ENCODE measurements at regions not wholly inside any gene's neighbourhood (a gene's known extent, or its start where the extent isn't known, plus 50 kb on each side); places are given as distances from the start of the nearest gene placed in this dataset.
"Not testable (repeated sequence)": the region's sequence is repeated elsewhere in the genome, so short reads cannot be mapped to it uniquely, and the experiment has no call there.

DNA sequence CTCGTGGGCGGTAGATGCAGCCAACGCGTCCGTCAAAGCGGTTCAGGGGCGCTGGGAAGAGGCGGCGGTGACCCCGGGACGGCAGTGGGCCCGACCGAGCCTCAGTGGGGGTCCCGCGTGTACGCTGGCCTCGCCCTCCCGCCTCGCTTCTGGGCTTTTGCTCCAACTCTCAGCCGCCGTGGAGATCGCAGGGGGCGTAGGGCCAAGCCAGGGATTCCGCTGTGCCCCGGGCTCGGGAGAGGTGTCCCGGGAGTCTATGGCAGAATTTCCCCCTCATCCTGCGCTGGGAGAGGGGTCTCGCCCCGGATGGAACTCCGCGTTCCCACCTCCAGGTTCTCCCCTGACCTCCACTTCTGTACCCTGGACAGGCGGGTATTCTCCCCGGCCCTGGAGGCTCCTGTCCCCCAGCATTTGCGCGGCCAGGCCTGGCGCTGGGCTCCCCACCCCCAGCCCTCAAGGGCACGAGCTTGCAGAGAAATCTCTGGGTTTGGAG, 131.9 kb downstream of the MRPL36 start:
- DNase-seq (ENCODE audit: low read depth) = no peak

DNA sequence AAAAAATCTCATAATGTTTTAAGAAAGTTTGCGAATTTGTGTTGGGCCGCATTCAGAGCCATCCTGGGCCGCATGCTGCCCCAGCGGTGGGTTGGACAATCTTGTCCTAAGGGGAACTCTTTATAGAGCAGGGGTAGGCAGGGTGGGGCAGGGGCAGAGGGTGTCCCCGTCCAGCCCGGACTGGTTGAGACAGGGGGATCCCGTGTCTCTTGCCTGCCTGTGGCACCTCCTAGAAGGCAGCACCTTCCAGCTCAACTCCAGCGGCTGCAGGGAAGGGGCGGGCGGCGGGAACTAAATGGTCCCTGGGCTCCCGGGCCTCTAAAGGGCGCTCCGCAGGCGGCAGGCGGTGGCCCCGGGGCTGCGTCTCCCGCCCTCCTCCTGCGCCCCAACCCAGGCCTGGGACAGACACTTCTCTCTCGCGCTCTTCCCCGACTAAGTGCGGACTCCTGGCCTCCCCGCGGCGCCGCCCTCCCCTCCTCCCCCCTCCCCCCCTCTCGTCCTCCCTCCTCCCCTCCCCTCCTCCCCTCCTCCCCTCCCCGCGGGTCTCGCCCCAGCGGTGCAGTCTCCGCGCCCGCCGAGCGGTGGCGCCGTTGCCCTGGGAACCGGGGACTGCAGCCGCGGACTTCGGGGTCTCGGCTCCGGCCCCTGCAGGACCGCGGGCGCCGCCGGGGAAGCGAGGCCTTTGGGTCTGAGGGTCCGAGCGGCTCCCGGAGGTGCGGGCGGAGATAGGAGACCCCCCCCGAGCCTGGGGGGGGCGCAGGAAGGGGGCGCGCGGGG, 132.6 kb downstream of the MRPL36 start:
- DNase-seq (ENCODE audit: low read depth) = no peak

DNA sequence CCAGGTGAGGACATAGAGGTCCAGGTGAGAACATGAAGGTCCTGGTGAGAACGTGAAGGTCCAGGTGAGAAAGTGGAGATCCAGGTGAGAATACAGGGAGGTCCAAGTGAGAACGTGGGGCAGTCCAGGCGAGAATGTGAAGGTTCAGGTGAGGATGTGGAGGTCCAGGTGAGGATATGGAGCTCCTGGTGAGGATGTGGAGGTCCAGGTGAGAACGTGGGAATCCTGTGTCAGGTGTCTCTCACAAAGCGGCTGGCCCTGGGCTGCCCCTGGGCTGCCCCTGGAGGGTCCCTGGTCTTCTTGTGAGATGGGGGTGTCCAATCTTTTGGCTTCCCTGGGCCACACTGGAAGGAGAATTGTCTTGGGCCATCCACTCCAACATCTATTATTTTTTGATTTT, 133.4 kb downstream of the MRPL36 start:
- no peak for DNase-seq (ENCODE audit: low read depth)

DNA sequence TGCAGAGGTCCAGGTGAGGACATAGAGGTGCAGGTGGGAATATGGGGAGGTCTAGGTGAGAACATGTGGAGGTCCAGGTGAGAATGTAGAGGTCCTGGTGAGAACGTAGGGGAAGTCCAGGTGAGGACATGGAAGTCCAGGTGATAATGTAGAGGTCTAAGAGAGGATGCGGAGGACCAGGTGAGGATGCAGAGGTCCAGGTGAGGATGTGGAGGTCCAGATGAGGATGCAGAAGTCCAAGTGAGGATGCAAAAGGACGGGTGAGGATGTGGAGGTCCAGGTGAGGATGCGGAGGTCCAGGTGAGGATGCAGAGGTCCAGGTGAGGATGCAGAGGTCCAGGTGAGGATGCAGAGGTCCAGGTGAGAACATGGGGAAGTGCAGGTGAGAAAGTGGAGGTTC, 133.8 kb downstream of the MRPL36 start:
- no peak for DNase-seq (ENCODE audit: low read depth)

GRCh38 chr5:1665231-1665630, 134.4 kb downstream of the MRPL36 start:
- DNase-seq (ENCODE audit: low read depth) = no peak

- no peak for DNase-seq (ENCODE audit: low read depth)
These were observed 136.5 kb downstream of the MRPL36 start for GRCh38 chr5:1663186-1663585.

DNA sequence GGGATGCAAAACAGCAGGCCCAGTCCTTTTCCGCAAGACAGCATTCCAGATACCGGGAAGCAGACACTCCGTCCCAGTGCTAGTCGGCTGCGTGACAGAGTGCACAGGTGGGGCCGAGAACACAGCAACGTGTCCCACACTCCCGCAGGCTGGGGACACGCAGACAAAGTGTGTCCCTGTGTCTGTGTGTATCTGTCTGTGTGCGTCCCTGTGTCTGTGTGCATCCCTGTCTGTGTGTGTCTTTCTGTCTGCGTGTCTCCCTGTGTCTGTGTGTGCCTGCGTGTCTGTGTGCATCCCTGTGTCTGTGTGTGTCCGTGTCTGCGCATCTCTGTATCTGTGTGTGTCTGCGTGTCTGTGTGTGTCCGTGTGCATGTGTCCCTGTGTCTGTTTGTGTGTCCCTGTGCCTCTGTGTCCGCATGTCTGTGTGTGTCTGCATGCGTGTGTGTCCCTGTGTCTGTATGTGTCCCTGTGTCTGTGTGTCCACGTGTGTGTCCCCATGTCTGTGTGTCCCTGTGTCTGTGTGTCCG, 137.0 kb downstream of the MRPL36 start:
- DNase-seq (ENCODE audit: low read depth) = no peak

GRCh38 chr5:1661831-1662558, 137.6 kb downstream of the MRPL36 start:
- no peak for DNase-seq (ENCODE audit: low read depth)

GRCh38 chr5:1661311-1661710, 137.6 kb upstream of the LPCAT1 start:
- DNase-seq (ENCODE audit: low read depth) = no peak

DNA sequence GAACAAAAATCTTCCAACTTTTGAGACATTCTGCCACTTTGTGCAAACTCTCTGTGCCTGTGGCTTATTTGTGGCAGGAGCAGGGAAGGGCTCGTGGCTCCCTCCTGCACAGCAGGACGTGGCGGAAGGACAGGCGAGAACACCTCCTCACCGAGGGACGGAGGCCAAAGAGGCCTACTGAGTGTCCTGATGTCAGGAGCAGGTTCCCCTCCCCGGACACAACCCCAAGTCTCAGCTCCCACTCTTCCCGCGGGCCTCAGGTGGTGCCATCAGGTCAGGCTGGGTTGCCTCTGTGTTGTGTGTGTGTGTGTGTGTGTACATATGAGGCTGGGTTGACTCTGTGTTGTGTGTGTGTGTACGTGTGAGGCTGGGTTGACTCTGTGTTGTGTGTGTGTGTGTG, 136.8 kb upstream of the LPCAT1 start:
- no peak for DNase-seq (ENCODE audit: low read depth)

DNA sequence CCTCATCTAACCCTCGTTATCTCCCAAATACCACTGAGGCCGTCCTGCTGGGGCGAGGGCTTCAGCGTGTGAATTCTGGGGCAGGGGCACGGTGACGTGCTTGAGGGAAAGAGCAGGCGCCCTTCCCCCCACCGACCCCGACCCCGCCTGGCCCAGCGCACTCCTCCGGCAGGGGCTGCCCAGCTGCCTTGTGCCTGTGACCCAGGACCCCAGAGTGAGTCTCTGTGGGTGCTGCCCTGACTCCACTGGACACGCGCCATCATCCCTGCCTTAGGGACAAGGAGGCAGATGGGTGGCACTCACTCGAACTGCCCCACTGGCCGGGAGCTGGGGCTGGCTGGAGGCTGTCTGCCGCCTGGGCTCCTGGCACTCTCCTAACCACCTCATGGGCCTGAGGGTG, 136.2 kb upstream of the LPCAT1 start:
- no peak for DNase-seq (ENCODE audit: low read depth)

DNA sequence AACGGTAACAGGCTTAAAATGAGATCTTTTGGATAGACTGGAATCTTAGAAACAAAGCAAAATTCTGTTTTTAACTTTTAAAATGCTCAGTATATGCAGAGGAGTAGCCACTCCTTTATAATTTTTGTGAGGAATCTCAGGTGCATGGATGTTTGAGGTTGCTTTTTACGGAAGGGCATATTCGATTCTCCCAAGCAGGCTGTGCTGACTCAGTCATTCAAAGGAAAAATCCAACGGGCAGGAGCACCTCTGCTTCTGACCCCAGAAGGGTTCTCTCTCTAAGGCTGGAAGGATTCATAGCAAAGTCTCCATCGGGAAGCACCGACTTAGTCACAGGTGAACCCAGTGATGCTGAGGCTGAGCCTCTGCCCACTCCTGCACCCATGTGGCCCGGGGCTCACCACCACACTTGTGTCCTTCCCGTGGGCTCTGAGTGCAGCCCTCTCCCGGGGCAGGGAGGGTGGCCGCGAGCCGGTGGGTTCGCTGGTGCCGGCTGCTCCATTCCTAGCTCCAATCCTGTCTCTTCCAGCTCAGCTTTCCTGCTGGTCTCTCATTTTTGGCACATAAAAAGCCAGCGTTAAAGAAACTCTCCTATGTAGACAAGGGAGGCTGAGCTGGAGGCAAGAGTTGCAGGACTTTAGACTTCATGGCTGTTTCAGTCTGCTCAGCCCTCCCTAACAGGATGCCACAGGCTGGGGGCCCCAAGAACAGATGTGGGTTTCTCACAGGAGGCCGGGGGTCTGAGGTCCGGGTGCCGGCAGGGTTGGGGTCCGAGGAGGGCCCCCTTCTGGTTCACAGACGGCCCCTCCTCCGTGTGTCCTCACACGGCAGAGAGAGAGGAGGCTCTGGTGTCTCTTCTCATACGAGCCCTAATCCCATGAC, 135.6 kb upstream of the LPCAT1 start:
- DNase-seq (ENCODE audit: low read depth) = no peak

GRCh38 chr5:1658665-1659064, 134.9 kb upstream of the LPCAT1 start:
- no peak for DNase-seq (ENCODE audit: low read depth)

DNA sequence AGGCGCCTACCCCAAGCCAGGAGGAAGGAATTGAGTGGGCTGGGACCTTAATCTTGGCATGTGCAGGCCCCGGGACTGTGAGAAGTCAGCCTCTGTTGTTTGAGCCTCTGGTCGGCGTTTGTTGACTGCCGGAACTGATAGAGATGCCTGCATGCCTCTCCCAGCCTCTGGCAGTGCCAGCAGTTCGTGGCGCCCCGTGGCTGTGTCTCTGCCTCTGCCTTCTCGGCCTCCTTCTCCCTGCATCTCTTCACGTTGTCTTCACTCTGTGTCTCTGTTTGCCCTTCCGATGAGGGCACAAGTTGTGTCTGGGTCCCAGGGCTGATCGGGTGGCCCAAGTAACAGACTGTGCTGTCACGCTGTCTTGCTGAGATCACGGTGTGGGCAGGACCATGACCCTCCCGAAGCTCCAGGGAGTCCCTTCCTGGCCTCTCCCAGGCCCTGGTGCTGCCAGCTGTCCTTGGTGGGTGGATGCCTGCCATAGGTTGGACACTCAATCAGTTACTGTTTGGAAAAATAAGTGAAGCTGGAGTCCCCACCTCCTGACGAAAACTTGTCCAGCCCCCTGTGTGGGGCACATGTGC, 133.5 kb upstream of the LPCAT1 start:
- DNase-seq (ENCODE audit: low read depth) = no peak

DNA sequence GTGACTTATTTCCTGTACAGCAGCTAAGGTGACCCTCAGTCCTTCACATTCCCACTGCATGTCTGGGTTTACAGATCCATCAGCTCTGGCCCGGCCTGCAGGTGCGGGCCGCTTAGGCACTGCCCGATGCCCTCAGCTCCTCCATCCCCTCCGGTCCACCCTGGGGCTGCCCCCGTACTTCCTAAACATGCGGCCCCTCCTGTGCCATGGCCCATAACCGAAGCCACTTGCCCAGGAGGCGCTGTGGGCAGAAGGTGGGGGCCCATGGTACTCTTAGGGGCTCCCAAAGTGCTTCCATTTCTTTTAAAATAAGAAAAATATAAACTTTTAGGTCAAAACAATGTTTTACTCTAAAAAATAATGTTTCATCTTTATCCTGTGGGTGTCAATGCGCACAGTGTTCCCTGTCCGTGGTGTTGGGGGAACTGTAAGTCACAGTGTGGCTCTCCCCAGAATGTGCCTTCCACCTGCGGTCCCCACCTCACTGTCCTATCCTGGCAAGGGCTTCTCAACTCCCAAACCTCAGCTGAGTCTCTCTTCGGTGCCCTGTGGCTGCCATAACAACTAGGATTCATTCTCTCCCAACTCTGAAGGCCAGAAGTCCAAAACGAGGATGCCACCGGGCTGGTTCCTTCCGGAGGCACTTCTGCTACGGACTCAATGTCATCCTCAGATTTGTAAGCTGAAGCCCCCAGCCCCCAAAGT, 132.7 kb upstream of the LPCAT1 start:
- DNase-seq (ENCODE audit: low read depth) = no peak

- DNase-seq (ENCODE audit: low read depth) = no peak
These were observed 131.9 kb upstream of the LPCAT1 start for GRCh38 chr5:1655496-1656270.

DNA sequence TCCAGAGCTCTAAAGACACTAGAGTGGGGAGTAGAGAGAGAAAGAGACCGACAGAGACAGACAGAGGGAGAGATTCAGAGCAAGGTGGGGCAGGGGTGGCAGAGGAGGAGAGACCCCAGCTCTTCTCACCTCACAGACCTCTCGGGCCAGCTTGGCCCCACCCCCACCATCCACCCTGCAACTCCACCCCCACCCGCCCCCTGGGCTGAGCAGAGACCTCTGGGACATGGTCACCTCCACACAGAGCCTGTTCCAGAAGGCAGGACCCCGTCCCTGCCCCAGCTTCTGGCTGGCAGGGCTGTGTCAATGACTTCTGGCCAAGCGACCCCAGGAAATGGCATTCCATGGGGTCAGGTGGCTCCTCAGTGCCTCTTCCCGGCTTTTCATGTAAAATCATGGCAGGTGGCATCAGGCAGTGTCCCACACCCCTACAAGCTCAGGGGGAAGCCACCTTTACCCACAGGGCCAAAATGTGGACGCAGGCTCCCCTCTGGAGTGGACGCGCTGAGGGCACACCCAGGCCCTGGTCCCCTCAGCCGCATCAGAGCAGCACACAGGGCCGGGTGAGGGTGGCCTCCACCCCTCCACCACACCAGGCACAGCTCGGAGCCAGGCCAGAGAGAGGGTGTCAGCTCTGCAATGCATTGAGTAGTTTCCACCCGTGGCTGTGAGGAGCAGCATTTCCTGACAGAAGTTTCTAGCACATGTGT, 131.2 kb upstream of the LPCAT1 start:
- no peak for DNase-seq (ENCODE audit: low read depth)

DNA sequence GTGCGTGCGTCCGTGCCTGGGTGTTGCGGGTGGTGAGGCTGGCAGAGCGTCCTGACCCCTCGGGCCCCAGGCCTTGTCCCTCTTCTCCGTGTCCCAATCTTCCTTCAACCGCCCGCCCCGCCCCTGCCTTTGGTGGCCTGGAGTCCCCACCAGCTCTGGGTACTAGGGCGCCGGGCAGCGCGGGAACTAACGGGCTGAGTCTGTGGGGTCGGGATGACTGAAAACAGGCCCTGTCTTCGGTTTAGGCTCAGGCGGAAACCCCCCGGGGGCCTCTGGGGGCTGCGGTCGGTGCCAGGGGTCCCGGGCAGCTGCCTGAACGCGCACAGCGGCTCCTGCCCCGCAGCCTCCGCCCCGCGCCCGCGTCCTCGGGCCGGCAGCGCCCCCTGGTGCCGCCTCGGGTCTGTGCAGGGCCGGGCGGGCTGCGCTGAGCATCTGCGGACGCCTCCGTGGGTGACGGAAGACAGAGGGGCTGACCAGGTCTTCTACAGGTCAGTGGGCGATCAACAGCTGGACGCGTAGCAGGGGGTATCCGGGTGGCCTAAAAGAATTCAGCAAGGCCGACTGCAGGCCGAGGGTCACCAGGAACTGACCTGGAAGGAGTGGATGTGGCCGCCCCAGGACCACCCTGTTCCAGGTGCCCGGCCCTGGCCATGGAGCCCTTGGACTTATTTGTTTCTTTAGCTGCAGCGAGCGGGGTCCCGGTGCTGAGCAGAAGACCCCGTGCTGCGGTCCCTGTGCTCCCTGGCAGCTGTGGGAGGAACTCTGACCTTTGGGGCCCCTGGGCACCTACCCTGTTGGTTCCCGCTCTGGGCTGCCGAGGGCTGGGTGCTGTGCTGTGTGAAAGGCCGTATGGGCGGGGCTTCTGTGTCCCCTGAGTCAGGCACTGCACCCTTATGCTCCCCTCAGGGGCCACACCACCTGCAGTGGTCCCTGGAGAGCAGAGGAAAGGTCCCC, 130.2 kb upstream of the LPCAT1 start:
- DNase-seq (ENCODE audit: low read depth) = not testable (repeated sequence)

Data from CMK (cell line).